ENCODE measurements at regions not wholly inside any gene's neighbourhood (a gene's known extent, or its start where the extent isn't known, plus 50 kb on each side); places are given as distances from the start of the nearest gene placed in this dataset.

- no peak overlapping the region for H3K4me2 ChIP-seq (ENCODE audit: low read length)
- H3K9ac ChIP-seq (ENCODE audit: low read depth, low read length): no peak overlapping the region
- H3K27me3 ChIP-seq (ENCODE audit: control insufficient read depth, insufficient read depth, low read length): no peaks in the 10 kb centered on the region
- no peak overlapping the region for H3K4me3 ChIP-seq (ENCODE audit: low read length)
- H3K4me1 ChIP-seq (ENCODE audit: control insufficient read depth, insufficient read depth, low read length): no peaks in the 10 kb centered on the region
- H3K9me3 ChIP-seq (replicated peaks; ENCODE audit: low read length): peaks cover 9% of the 10 kb centered on the region
- no peaks in the 10 kb centered on the region for H3K36me3 ChIP-seq (ENCODE audit: insufficient read depth, low read length)
Measured at GRCh38 chr20:57025666-57026224, 240.7 kb downstream of the BMP7 start.

GRCh38 chr20:57027777-57028176 is 238.7 kb downstream of the BMP7 start:
- Histone ChIP-seq H3K9me3 (replicated peaks; ENCODE audit: low read length) (peaks cover 8% of the 10 kb centered on the region), H3K27me3 (ENCODE audit: control insufficient read depth, insufficient read depth, low read length) (no peaks in the 10 kb centered on the region), H3K4me1 (ENCODE audit: control insufficient read depth, insufficient read depth, low read length) (no peaks in the 10 kb centered on the region)

GRCh38 chr20:57030611-57031600 is 235.5 kb downstream of the BMP7 start:
- H3K9ac ChIP-seq (ENCODE audit: low read depth, low read length): no peak overlapping the region
- H3K4me3 ChIP-seq (ENCODE audit: low read length): no peak overlapping the region
- H3K4me1 ChIP-seq (ENCODE audit: control insufficient read depth, insufficient read depth, low read length): no peaks in the 10 kb centered on the region
- no peaks in the 10 kb centered on the region for H3K36me3 ChIP-seq (ENCODE audit: insufficient read depth, low read length)
- H3K9me3 ChIP-seq (replicated peaks; ENCODE audit: low read length): peaks cover 8% of the 10 kb centered on the region
- H3K4me2 ChIP-seq (ENCODE audit: low read length): no peak overlapping the region
- no peaks in the 10 kb centered on the region for H3K27me3 ChIP-seq (ENCODE audit: control insufficient read depth, insufficient read depth, low read length)

More at GRCh38 chr20:57027777-57028176, 238.7 kb downstream of the BMP7 start:
- H3K36me3 ChIP-seq (ENCODE audit: insufficient read depth, low read length): no peaks in the 10 kb centered on the region
- no peak overlapping the region for H3K9ac ChIP-seq (ENCODE audit: low read depth, low read length)
- no peak overlapping the region for H3K4me3 ChIP-seq (ENCODE audit: low read length)
- no peak overlapping the region for H3K4me2 ChIP-seq (ENCODE audit: low read length)

GRCh38 chr20:57031867-57032355 is 234.5 kb downstream of the BMP7 start:
- H3K4me2 ChIP-seq (ENCODE audit: low read length): no peak overlapping the region
- no peaks in the 10 kb centered on the region for H3K27me3 ChIP-seq (ENCODE audit: control insufficient read depth, insufficient read depth, low read length)

GRCh38 chr20:57032847-57033246 is 233.6 kb downstream of the BMP7 start:
- peaks cover 8% of the 10 kb centered on the region for H3K9me3 ChIP-seq (replicated peaks; ENCODE audit: low read length)
- no peak overlapping the region for H3K4me3 ChIP-seq (ENCODE audit: low read length)
- no peak overlapping the region for H3K9ac ChIP-seq (ENCODE audit: low read depth, low read length)
- H3K27me3 ChIP-seq (ENCODE audit: control insufficient read depth, insufficient read depth, low read length): no peaks in the 10 kb centered on the region
- H3K36me3 ChIP-seq (ENCODE audit: insufficient read depth, low read length): no peaks in the 10 kb centered on the region
- no peak overlapping the region for H3K4me2 ChIP-seq (ENCODE audit: low read length)
- no peaks in the 10 kb centered on the region for H3K4me1 ChIP-seq (ENCODE audit: control insufficient read depth, insufficient read depth, low read length)

More at GRCh38 chr20:57031867-57032355, 234.5 kb downstream of the BMP7 start:
- no peaks in the 10 kb centered on the region for H3K36me3 ChIP-seq (ENCODE audit: insufficient read depth, low read length)
- no peak overlapping the region for H3K4me3 ChIP-seq (ENCODE audit: low read length)
- peaks cover 8% of the 10 kb centered on the region for H3K9me3 ChIP-seq (replicated peaks; ENCODE audit: low read length)
- H3K4me1 ChIP-seq (ENCODE audit: control insufficient read depth, insufficient read depth, low read length): no peaks in the 10 kb centered on the region
- no peak overlapping the region for H3K9ac ChIP-seq (ENCODE audit: low read depth, low read length)

GRCh38 chr20:57034001-57034400 is 232.4 kb downstream of the BMP7 start:
- Histone ChIP-seq H3K4me1 (ENCODE audit: control insufficient read depth, insufficient read depth, low read length) (no peaks in the 10 kb centered on the region), H3K4me3 (ENCODE audit: low read length) (no peak overlapping the region), H3K9ac (ENCODE audit: low read depth, low read length) (no peak overlapping the region), H3K4me2 (ENCODE audit: low read length) (no peak overlapping the region), H3K27me3 (ENCODE audit: control insufficient read depth, insufficient read depth, low read length) (no peaks in the 10 kb centered on the region), H3K36me3 (ENCODE audit: insufficient read depth, low read length) (no peaks in the 10 kb centered on the region), H3K9me3 (replicated peaks; ENCODE audit: low read length) (peaks cover 7% of the 10 kb centered on the region)

GRCh38 chr20:57037689-57038088 is 228.8 kb downstream of the BMP7 start:
- H3K9me3 ChIP-seq (replicated peaks; ENCODE audit: low read length): peaks cover 3% of the 10 kb centered on the region
- H3K9ac ChIP-seq (ENCODE audit: low read depth, low read length): no peak overlapping the region
- no peaks in the 10 kb centered on the region for H3K36me3 ChIP-seq (ENCODE audit: insufficient read depth, low read length)
- H3K27me3 ChIP-seq (ENCODE audit: control insufficient read depth, insufficient read depth, low read length): no peaks in the 10 kb centered on the region
- no peak overlapping the region for H3K4me3 ChIP-seq (ENCODE audit: low read length)
- H3K4me2 ChIP-seq (ENCODE audit: low read length): no peak overlapping the region
- H3K4me1 ChIP-seq (ENCODE audit: control insufficient read depth, insufficient read depth, low read length): no peaks in the 10 kb centered on the region

- Histone ChIP-seq H3K9ac (ENCODE audit: low read depth, low read length) (no peak overlapping the region), H3K27me3 (ENCODE audit: control insufficient read depth, insufficient read depth, low read length) (no peaks in the 10 kb centered on the region), H3K9me3 (replicated peaks; ENCODE audit: low read length) (peaks cover 3% of the 10 kb centered on the region), H3K36me3 (ENCODE audit: insufficient read depth, low read length) (no peaks in the 10 kb centered on the region), H3K4me2 (ENCODE audit: low read length) (no peak overlapping the region), H3K4me1 (ENCODE audit: control insufficient read depth, insufficient read depth, low read length) (no peaks in the 10 kb centered on the region), H3K4me3 (ENCODE audit: low read length) (no peak overlapping the region)
Measured at GRCh38 chr20:57038608-57039440, 227.6 kb downstream of the BMP7 start.

GRCh38 chr20:57040466-57040865 is 226.0 kb downstream of the BMP7 start:
- Histone ChIP-seq H3K4me3 (ENCODE audit: low read length) (no peak overlapping the region), H3K36me3 (ENCODE audit: insufficient read depth, low read length) (no peaks in the 10 kb centered on the region), H3K4me2 (ENCODE audit: low read length) (no peak overlapping the region), H3K4me1 (ENCODE audit: control insufficient read depth, insufficient read depth, low read length) (no peaks in the 10 kb centered on the region), H3K27me3 (ENCODE audit: control insufficient read depth, insufficient read depth, low read length) (no peaks in the 10 kb centered on the region), H3K9me3 (replicated peaks; ENCODE audit: low read length) (peaks cover 3% of the 10 kb centered on the region), H3K9ac (ENCODE audit: low read depth, low read length) (no peak overlapping the region)

- Histone ChIP-seq H3K9me3 (replicated peaks; ENCODE audit: low read length) (peaks cover 3% of the 10 kb centered on the region), H3K4me2 (ENCODE audit: low read length) (no peak overlapping the region), H3K4me3 (ENCODE audit: low read length) (no peak overlapping the region), H3K27me3 (ENCODE audit: control insufficient read depth, insufficient read depth, low read length) (no peaks in the 10 kb centered on the region), H3K9ac (ENCODE audit: low read depth, low read length) (no peak overlapping the region), H3K36me3 (ENCODE audit: insufficient read depth, low read length) (no peaks in the 10 kb centered on the region), H3K4me1 (ENCODE audit: control insufficient read depth, insufficient read depth, low read length) (no peaks in the 10 kb centered on the region)
Measured at GRCh38 chr20:57040924-57041323, 225.5 kb downstream of the BMP7 start.

- no peak overlapping the region for H3K9ac ChIP-seq (ENCODE audit: low read depth, low read length)
- no peaks in the 10 kb centered on the region for H3K36me3 ChIP-seq (ENCODE audit: insufficient read depth, low read length)
- H3K4me1 ChIP-seq (ENCODE audit: control insufficient read depth, insufficient read depth, low read length): no peaks in the 10 kb centered on the region
- peaks cover 3% of the 10 kb centered on the region for H3K9me3 ChIP-seq (replicated peaks; ENCODE audit: low read length)
- no peak overlapping the region for H3K4me3 ChIP-seq (ENCODE audit: low read length)
- H3K27me3 ChIP-seq (ENCODE audit: control insufficient read depth, insufficient read depth, low read length): no peaks in the 10 kb centered on the region
- H3K4me2 ChIP-seq (ENCODE audit: low read length): no peak overlapping the region
Measured at GRCh38 chr20:57043091-57043490, 223.3 kb downstream of the BMP7 start.

All from skeletal muscle satellite cell (primary cell).